NB4 (cell line): ENCODE measurements at regions not wholly inside any gene's neighbourhood (a gene's known extent, or its start where the extent isn't known, plus 50 kb on each side); places are given as distances from the start of the nearest gene placed in this dataset.

ENCODE experiments used
- MYC ChIP-seq: IDR thresholded peaks from 2 replicates; pipeline ENCODE4 v1.6.1; 2011; ENCODE audit warnings: low read depth, low read length
- POLR2A ChIP-seq: IDR thresholded peaks from 2 replicates; pipeline ENCODE4 v1.6.1; 2011; ENCODE audit warnings: mild to moderate bottlenecking; ENCODE audit not compliant: insufficient read length; ENCODE audit errors: extremely low read depth
- TF ChIP-seq, protein P1 (sequence below): IDR thresholded peaks from one replicate; pipeline ENCODE4 v1.5.1; 2012; ENCODE audit warnings: low read depth, low read length
- TF ChIP-seq, protein P2 (sequence below): IDR thresholded peaks from 2 replicates; pipeline ENCODE4 v1.6.1; 2011; ENCODE audit warnings: low read depth, low read length

DNA sequence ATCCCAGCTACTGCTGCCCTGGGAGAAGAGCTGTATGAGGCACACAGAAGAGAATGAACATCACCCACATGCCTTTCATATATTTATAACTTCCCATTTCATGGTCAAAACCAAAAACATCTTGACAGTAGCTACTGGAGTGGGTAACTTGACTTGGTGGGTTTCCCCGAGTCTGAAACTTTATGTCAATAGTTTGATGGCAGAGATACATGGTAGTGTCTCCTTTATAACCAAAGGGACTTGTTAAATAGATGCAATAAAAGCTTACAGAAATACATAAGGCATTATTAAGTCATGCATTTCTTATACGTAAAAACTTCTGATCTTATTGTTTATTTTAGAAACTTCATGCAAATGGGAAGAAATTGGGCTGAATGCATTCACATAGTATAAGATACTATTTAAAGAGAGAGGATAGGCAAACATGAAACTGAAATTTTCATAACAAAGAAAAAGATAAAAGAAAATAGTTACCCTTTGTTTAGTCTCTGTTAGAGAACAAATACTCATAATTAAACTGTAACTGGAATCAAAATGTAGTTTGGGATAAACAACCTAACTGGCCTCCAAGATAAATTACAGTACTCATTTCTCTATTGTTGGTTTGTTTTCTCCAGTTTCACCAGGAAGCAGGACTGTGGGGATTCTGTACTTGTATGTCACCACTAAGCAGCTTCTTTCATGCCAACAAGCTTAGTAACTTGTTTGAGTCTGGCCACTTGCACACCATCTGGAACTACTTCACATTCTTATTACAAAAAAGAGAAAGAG is 459.3 kb upstream of the MEF2C start:
- TF ChIP-seq, protein P1, sequence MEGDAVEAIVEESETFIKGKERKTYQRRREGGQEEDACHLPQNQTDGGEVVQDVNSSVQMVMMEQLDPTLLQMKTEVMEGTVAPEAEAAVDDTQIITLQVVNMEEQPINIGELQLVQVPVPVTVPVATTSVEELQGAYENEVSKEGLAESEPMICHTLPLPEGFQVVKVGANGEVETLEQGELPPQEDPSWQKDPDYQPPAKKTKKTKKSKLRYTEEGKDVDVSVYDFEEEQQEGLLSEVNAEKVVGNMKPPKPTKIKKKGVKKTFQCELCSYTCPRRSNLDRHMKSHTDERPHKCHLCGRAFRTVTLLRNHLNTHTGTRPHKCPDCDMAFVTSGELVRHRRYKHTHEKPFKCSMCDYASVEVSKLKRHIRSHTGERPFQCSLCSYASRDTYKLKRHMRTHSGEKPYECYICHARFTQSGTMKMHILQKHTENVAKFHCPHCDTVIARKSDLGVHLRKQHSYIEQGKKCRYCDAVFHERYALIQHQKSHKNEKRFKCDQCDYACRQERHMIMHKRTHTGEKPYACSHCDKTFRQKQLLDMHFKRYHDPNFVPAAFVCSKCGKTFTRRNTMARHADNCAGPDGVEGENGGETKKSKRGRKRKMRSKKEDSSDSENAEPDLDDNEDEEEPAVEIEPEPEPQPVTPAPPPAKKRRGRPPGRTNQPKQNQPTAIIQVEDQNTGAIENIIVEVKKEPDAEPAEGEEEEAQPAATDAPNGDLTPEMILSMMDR, result no peak
- TF ChIP-seq POLR2A (no peak), MYC (no peak)
- TF ChIP-seq, protein P2, sequence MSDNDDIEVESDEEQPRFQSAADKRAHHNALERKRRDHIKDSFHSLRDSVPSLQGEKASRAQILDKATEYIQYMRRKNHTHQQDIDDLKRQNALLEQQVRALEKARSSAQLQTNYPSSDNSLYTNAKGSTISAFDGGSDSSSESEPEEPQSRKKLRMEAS, result no peak
